Dermis microvascular lymphatic vessel endothelial cell (primary cell): ENCODE measurements at regions not wholly inside any gene's neighbourhood (a gene's known extent, or its start where the extent isn't known, plus 50 kb on each side); places are given as distances from the start of the nearest gene placed in this dataset.
"Not testable (repeated sequence)": the region's sequence is repeated elsewhere in the genome, so short reads cannot be mapped to it uniquely, and the experiment has no call there.

Experiments
- DNase-seq, 2 donors: peaks; one replicate each; pipeline versions ENCODE4 v3.0.0 to v3.0.0-alpha.2; 2010; ENCODE audit warnings: low read depth in 2 of 2

DNA sequence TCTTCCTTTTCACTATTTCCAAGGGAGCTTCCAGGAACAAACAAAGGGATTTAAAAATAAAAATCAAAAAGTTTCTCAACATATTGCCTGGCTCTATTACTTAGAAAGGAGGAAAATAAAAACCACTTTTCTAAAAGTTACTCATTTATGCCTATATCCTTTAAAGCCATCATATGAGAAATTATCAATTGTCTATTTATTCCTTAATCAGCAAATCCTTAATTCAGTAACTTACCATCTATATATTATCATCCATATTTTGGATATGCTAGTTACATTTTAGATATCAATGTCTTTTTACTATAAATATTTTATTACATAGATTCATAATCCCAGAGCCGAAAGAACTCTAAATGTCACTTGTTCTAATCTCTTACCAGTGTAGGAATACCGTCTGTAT is 481.5 kb upstream of the ANO5 start:
- no peak for DNase-seq

DNA sequence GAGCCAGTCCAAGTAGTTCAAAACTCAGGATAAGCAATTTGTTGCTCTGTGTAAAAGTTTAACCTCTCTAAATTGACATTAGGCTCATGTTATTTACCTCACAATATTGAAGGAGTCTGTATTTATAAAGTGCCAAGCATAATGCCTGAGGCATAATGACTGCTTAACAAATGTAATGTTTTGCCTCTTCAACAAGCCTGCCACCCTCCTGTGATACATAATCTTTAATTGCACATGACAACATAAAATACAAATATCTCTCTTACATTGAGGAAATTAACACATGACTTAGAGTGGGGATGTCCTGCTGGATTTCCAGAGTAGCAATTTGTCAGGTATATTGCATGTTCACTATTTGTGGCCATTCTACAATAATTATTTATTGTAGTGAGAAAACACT is 469.2 kb upstream of the ANO5 start:
- DNase-seq = no peak

DNA sequence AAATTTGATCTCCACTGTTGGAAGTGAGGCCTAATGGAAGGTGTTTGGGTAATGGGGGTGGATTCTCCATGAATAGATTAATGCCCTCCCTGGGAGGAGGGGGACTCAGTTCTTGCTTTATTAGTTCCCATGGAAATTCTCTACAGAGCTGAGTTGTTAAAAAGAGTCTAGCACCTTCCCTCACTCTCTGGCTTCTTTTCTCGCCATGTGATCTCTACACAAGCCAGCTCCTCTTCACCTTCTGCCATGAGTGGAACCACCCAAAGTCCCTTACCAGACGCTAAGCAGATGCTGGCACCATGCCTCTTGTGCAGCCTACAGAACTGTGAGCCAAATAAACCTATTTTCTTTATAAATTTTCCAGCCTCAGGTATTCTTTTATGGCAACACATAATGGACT is 465.8 kb upstream of the ANO5 start:
- DNase-seq = no peak

DNA sequence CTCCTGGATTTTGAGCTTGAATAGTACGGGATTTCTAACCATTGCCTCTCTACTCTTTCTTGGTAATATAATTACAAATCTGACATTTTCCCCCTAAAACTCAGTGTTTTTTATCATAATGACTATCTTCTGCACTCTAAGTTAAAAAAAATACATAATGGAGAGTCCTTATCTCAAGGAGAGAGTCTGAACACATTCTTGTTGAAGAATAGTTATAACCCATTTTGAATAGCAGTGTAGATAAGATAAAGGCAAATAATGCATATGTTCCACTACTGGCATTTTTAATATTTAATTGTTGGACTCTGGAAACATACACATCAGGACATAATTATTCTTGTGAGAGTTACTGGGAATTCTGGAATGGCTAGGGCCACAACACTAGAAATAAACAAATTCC is 456.5 kb upstream of the ANO5 start:
- no peak for DNase-seq

DNA sequence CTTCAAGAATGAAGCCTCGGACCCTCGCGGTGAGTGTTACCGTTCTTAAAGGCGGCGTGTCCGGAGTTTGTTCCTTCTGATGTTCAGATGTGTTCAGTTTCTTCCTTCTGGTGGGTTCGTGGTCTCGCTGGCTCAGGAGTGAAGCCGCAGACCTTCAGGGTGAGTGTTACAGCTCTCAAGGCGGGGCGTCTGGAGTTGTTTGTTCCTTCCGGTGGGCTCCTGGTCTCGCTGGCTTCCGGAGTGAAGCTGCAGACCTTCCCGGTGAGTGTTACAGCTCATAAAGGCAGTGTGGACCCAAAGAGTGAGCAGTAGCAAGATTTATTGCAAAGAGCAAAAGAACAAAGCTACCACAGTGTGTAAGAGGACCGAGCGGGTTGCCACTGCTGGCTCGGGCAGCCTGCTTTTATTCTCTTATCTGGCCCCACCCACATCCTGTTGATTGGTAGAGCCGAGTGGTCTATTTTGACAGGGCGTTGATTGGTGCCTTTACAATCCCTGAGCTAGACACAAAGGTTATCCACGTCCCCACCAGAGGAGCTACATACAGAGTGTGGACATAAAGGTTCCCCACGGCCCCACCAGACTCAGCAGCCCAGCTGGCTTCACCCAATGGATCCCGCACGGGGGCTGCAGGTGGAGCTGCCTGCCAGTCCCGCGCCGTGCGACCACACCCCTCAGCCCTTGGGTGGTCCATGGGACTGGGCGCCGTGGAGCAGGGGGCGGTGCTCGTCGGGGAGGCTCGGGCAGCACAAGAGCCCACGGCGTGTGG is 440.2 kb upstream of the ANO5 start:
- not testable (repeated sequence) for DNase-seq

DNA sequence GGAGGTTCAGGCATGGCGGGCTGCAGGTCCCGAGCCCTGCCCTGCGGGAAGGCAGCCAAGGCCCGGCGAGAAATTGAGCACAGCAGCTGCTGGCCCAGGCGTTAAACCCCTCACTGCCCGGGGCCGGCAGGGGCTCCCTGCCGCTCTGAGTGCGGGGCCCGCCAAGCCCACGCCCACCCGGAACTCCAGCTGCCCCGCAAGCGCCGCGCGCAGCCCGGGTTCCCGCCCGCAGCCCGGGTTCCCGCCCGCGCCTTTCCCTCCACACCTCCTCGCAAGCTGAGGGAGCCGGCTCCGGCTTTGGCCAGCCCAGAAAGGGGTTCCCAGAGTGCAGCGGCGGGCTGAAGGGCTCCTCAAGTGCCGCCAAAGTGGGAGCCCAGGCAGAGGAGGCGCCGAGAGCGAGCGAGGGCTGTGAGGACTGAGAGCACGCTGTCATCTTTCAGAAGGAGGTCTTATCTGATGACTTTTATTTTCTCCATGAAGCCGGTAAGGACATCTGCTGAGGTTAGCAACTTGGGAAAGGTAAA is 439.6 kb upstream of the ANO5 start:
- not testable (repeated sequence) for DNase-seq

DNA sequence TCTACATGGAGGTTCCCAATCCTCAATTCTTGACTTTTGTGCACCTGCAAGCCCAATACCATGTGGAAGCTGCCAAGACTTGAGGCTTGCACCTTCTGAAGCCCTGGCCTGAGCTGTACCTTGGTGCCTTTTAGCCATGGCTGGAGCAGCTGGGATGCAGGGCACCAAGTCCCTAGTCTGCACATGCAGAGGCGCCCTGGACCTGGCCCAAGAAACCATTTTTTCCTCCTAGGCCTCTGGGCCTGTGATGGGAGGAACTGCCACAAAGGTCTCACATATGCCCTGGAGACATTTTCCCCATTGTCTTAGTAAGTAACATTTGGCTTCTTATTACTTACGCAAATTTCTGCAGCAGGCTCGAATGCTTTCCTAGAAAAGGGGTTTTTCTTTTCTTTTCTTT is 431.9 kb upstream of the ANO5 start:
- DNase-seq = no peak

DNA sequence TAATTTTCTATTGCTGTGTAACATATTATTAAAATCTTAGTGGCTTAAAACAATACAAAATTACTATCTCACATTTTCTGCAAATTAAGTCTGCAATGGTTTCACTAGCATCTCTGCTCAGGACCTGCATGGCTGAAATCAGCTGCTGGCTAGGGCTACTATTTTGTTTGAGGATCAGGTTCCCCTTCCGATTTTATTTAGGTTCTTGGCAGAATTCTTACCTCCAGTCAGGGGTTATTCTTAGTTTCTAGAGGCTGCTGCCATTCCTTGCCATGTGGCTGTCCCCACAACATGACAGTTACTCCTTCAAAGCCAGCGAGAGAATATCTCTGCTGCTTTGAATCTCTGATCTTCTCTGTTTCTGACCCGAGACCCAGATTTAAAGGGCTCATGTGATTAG is 424.5 kb upstream of the ANO5 start:
- no peak for DNase-seq

DNA sequence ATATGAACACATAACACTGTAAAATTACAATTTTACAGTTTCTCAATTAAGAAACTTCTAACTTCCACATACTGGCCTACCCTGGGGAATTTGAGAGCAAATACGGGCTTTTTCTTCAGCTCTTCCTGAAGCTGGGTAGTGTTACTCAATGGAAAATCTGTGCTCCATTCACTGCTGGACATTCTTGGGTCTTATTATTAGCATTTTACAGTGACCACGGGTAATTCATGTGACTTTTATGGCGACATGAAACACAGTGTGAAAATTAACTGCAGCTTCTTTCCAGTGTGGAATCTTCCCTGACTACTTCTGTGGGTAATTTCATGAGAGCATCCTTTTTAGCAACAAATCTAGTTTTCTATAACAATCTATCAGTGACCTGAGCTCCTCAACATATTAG is 423.7 kb upstream of the ANO5 start:
- no peak for DNase-seq

DNA sequence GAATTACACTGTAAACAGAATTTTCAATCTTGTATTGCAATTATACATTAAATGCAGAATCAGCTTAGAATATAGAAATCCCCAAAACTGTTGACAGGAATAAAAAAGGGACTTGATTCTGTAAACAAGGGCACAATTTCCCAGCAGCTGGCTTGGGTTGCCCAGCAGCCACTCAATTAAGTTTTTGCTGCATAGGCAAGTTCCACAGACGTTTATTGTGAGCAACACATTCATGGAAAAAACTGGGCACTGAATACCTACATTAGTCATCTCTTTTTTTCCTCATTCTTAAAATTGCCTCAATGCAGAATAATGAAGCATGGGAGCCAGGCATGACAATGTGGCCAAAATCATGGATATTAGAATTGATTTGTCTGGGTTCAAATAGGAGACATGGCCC is 421.8 kb upstream of the ANO5 start:
- DNase-seq = no peak

DNA sequence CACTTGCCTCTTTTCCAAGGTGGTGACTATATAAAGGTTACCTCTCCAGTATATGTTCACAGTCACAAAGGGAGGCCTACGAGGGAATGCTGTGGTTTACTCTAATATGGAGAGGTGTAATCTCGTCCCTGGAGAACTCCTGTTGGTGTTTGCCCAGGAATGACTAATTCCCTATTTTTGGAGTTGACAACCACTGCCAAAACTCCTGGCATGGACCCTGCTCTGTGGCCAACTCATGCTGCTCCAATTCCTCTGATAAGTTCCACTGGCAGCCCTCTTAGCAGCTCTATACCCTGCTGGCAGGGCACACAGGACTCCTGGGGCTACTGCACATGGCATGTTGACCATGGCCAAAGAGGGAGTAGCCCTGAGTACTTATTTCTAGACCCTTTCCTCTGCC is 418.7 kb upstream of the ANO5 start:
- DNase-seq = no peak

DNA sequence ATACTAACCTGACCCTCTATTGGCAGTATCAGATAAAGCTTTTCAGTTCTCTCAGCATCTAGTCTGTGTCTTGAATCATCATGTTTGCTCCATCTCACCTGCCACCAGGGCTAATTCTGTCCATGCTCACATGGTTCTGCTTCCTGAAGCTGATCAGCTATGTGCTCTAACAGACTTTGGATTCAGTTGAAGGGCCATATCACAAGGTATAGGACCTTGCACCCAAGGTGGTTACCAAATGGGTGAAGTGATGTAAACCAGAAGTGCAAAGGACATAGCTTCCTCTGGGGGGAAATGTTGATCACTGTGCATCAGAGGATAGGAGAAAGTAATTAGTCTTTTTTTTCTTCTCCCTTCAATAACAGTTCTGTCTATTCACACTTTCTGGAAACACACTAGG is 417.0 kb upstream of the ANO5 start:
- no peak for DNase-seq

DNA sequence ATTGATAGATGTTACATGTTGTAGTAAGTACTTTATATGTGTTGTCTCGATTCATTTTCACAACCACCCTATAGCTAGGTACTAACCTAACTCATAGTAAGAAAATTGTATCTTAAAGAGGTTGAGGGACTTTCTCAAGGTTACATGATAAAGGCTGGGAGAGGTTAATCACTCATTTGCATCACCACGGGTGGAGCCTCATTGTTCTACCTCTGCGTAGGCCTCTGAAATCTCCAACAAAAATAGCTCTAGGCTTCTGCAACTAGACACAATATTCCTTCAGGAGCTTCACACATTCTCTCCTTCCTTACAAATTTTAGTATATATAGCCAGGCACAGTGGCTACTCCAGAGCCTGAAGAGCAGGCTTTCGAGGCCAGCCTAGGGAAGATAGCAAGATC is 408.9 kb upstream of the ANO5 start:
- no peak for DNase-seq

DNA sequence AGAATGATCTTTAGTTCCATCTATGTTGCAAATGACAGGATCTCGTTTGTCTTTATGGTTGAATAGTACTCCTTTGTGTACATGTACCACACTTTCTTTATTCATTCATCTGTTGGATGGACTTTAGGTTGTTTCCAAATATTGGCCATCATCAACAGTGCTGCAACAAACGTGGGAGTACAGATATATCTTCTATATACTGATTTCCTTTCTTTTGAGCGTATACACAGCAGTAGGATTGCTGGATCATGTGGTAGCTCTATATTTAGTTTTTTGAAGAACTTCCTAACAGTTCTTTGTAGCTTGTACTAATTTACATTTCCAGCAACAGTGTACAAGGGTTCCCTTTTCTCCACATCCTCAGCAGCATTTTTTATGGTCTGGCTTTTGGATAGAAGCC is 407.5 kb upstream of the ANO5 start:
- DNase-seq = no peak

DNA sequence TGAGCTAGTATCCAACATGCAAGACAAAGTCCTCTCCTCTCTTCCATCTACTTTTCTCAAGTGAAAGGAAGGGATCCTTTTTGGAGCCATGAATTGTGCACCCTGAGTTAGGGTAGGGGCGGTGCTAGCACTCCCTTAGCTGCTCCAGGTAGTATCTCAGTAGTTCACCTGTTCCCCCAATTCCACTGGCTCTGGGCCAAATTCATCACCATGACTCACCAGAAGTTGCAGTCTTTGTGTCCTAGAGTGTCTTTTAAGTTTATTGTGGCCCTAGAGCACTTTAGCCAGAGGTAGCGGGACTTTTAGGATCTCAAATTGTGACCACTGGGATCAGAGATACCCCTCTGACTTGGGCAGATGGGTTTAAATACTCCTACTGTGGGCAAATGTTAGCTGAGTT is 398.6 kb upstream of the ANO5 start:
- no peak for DNase-seq

DNA sequence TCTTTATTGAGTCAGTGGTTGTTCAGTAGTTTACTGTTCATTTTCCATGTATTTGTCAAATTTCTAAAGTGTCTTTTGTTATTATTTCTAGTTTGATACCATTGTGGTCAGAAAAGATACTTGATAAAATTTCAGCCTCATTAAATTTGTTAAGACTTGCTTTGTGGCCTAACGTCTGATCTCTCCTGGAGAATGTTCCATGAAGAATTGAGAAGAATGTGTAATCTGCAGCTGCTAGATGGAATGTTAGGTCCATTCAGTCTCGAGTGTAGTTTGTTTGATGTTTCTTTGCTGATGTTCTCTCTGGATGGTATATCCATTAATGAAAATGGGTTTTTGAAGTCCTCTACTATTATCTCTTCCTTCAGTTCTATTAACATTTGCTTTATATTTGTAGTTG is 394.7 kb upstream of the ANO5 start:
- no peak for DNase-seq

DNA sequence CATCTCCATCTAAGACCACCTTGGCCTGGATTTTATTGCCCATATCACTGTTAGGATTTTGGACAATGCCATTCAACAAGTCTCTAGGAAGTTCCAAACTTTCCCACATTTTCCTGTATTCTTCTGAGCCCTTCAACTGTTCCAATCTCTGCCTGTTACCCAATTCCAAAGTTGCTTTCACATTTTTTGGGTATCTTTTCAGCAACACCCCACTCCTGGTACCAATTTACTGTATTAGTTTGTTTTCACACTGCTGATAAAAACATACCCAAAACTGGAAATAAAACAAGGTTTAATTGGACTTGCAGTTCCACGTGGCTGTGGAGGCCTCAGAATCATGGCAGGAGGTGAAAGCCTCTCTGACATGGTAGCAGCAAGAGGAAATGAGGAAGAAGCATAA is 388.4 kb upstream of the ANO5 start:
- not testable (repeated sequence) for DNase-seq

DNA sequence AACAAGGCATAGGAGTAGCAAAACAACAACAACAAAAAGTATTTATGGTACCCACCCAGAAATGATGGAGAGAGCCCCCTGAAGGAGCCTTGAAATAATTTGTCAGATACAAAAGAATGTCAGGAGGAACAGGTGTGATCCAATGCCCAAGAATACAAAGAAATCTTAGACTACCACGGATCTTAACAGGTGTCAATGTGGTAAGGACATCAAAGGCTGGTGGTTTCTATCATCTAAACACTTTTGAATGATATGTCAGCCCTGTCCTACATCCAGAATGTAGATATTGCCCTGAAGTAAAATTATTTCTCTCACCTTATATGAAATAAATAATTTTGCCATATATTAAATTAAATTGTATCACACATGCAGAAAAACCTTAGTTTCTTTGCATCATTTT is 386.4 kb upstream of the ANO5 start:
- DNase-seq = no peak

DNA sequence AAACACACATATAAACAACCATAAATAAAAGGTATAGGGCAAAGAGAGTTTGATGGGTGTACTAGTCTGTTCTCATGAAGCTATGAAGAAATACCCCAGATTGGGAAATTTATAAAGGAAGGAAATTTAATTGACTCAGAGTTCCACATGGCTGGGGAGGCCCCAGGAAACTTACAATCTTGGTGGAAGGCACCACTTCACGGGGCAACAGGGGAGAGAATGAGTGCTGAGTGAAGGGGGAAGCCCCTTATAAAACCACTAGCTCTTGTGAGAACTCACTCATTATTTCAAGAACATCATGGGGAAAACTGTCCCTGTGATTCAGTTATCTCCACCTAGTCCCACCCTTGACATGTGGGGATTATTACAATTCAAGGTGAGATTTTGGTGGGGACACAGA is 385.9 kb upstream of the ANO5 start:
- DNase-seq = no peak

DNA sequence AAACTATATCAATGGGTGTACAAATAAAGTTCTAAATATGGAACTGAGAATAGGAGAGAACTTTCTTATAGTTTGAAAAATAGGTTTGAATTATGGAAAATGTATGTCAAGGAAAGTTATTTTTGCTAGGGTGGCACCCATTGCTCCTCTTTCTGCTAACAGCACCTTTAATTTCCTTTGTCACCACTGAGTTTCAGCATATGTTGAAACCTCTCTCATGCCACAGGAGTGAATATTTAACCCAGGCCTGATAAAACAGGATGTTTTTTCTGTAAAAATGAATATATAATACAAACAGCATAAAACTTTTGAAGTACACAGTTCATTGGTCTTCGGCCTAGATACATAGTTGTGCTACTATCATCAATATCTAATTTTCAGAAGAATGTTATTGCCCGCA is 385.5 kb upstream of the ANO5 start:
- no peak for DNase-seq

DNA sequence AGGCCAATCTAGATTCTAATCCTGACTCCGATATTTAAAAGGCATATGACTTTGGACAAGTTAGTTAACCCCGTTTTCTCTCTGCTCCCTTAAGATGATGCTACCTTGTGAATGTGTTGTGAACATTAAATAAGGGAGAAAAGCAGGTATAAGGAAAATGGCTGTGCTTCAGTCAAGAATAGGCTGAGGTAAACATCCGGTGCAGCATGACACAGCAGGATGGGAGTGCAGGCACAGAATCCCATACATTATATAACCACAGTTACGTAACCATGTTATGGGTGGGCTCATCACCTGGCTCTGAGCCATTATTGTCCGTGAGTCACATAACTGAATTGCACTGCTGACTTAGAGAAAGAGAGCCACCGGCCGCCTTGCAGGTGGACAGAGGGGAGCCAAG is 382.2 kb upstream of the ANO5 start:
- DNase-seq = no peak

DNA sequence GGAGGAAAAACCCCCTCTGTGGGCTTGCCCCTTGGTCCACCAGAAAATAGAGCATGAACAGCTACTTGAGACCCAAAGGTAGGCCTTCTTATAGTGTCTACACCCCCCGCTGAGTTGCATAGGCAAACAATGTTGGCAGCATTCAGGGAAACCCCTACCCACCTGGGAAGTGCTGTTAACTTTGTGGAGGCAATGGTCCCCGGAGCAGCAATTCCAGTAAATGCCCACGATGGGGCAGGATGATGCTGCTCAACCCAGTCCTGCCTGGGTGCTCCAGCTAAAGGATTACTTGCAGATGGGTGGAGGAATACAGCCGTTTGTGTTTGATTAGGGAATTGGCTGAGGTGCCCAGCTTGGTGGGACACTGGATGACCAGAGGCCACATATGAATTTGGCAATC is 381.3 kb upstream of the ANO5 start:
- DNase-seq = no peak

DNA sequence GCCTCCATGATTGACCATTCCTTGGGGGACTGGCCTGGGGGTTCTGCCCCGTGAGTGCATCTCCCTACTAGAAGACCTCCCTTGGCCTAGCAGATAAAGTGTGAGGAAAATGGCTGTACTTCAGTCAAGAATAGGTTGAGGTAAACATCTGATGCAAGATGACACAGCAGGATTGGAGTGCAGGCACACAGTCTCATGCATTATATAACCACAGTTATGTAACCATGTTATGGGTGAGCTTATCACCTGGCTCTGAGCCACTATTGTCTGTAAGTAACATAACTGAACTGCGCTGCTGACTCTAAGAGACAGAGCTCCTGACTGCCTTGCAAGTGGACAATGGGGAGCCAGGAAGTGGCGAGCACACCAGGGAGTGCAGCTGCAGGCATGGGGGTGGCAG is 378.7 kb upstream of the ANO5 start:
- DNase-seq = peak in 1 of 2 donors; percentile 42

DNA sequence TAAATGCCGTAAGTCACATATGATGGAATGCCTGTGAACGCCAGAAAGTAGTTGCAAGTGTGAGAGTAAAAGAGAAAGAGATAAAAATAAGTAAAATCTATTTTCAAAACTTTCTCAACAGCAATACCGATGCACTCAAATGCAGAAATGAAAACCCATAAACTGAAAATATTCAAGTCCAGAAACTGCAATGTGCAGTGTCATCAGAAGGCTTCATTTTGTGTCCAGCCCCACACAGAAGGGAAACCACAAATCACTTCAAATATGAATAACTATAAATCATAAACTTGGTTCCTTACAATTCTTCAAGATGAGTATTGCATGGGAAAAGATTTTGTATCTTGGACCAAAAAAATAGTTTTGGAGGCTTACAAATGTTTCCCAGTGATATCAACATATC is 375.2 kb upstream of the ANO5 start:
- DNase-seq = no peak
